C1 segment of cervical spinal cord (tissue), 14 donors: ENCODE measurements at regions not wholly inside any gene's neighbourhood (a gene's known extent, or its start where the extent isn't known, plus 50 kb on each side); places are given as distances from the start of the nearest gene placed in this dataset.
"Not testable (repeated sequence)": the region's sequence is repeated elsewhere in the genome, so short reads cannot be mapped to it uniquely, and the experiment has no call there.

Source experiments
- DNase-seq, 14 donors: peaks; one replicate each; lab custom pipeline; 2025; lab: John Stamatoyannopoulos, UW

GRCh38 chr9:134546746-134547145, 94.9 kb upstream of the COL5A1 start:
- DNase-seq = no peak

GRCh38 chr9:134547161-134548100, 94.2 kb upstream of the COL5A1 start:
- no peak for DNase-seq

GRCh38 chr9:134548185-134548584, 93.4 kb upstream of the COL5A1 start:
- DNase-seq = no peak

- no peak for DNase-seq
Observed at GRCh38 chr9:134548618-134549017, 93.0 kb upstream of the COL5A1 start.

- no peak for DNase-seq
Observed at GRCh38 chr9:134549336-134549735, 92.3 kb upstream of the COL5A1 start.

GRCh38 chr9:134550081-134550480, 91.5 kb upstream of the COL5A1 start:
- DNase-seq = not testable (repeated sequence)

GRCh38 chr9:134550584-134550983, 91.0 kb upstream of the COL5A1 start:
- DNase-seq = no peak

GRCh38 chr9:134551176-134551575, 90.4 kb upstream of the COL5A1 start:
- DNase-seq = no peak

- peak in 7 of 14 donors; percentile 12 to 51 (median 19) for DNase-seq
Observed at GRCh38 chr9:134551644-134552348, 89.8 kb upstream of the COL5A1 start.

GRCh38 chr9:134552349-134552990, 89.1 kb upstream of the COL5A1 start:
- no peak for DNase-seq

- no peak for DNase-seq
Observed at GRCh38 chr9:134553061-134553891, 88.3 kb upstream of the COL5A1 start.

GRCh38 chr9:134553996-134554372, 87.6 kb upstream of the COL5A1 start:
- DNase-seq = no peak

- DNase-seq = no peak
Observed at GRCh38 chr9:134554373-134555093, 87.1 kb upstream of the COL5A1 start.

- DNase-seq = no peak
Observed at GRCh38 chr9:134555094-134555650, 86.4 kb upstream of the COL5A1 start.

- no peak for DNase-seq
Observed at GRCh38 chr9:134556531-134557068, 85.0 kb upstream of the COL5A1 start.

GRCh38 chr9:134557331-134557730, 84.3 kb upstream of the COL5A1 start:
- no peak for DNase-seq

GRCh38 chr9:134558124-134558905, 83.3 kb upstream of the COL5A1 start:
- DNase-seq = no peak

GRCh38 chr9:134559013-134559412, 82.6 kb upstream of the COL5A1 start:
- DNase-seq = no peak

GRCh38 chr9:134560206-134560605, 81.4 kb upstream of the COL5A1 start:
- DNase-seq = no peak
